ENCODE measurements at regions not wholly inside any gene's neighbourhood (a gene's known extent, or its start where the extent isn't known, plus 50 kb on each side); places are given as distances from the start of the nearest gene placed in this dataset.

DNA sequence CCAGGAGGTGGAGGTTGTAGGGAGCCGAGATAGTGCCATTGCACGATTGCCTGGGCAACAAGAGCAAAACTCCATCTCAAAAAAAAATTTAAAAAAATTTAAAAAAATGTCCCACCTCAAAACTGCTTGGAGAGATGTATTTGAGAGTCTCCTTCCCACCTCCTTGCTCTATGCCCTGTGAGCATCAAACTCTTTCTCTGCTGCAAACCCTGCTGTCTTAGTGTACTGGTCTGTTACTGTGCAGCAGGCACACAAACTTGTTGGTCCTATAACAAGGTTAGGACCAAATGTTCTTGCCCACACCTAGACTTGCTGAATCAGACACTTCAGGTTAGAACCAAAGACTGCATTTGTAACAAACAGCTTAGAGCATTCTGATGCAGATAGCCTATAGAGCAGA lies 153.5 kb upstream of the FUT8 start:
- Histone ChIP-seq H3K27ac (ENCODE audit: control insufficient read depth, insufficient read depth, low read length) (no peak overlapping the region), H3K36me3 (ENCODE audit: control insufficient read depth in 2 of 2, extremely low read depth in 1 of 2, insufficient read depth in 2 of 2, low read length in 2 of 2) (no peaks in the 10 kb centered on the region), H3K9me1 (ENCODE audit: control insufficient read depth, extremely low read depth, insufficient read depth, low read length) (no peaks in the 10 kb centered on the region), H3K79me2 (ENCODE audit: control insufficient read depth, insufficient read depth, low read length) (no peaks in the 10 kb centered on the region), H3K4me1 (ENCODE audit: control insufficient read depth, extremely low read depth, insufficient read depth, low read length) (peaks cover 17% of the 10 kb centered on the region), H3K27me3 (ENCODE audit: control insufficient read depth, extremely low read depth, insufficient read depth, low read length) (no peaks in the 10 kb centered on the region), H3K9ac (ENCODE audit: control insufficient read depth, extremely low read depth, insufficient read depth, low read length) (no peak overlapping the region), H3K9me3 (ENCODE audit: control insufficient read depth, low read depth, low read length) (peaks cover 2% of the 10 kb centered on the region), H3K4me2 (ENCODE audit: control insufficient read depth, extremely low read depth, insufficient read depth, low read depth, low read length) (no peak overlapping the region), H3K4me3 (ENCODE audit: control insufficient read depth in 2 of 3, extremely low read depth in 1 of 3, insufficient read depth in 2 of 3, low read depth in 1 of 3, low read length in 3 of 3) (no peak overlapping the region), H2AFZ (ENCODE audit: control insufficient read depth, low read length) (no peak overlapping the region), H4K20me1 (ENCODE audit: control insufficient read depth, extremely low read depth, insufficient read depth, low read length) (no peaks in the 10 kb centered on the region)
- dilution Hi-C loops (cut with MboI; ENCODE audit: extremely low pct_ligation_motif_present, low sequenced_read_pairs) = no loop called here
- TF ChIP-seq EZH2 (IDR thresholded peaks at IDR 0.05; ENCODE audit: low read length) = no peak
- TF ChIP-seq, protein P1, sequence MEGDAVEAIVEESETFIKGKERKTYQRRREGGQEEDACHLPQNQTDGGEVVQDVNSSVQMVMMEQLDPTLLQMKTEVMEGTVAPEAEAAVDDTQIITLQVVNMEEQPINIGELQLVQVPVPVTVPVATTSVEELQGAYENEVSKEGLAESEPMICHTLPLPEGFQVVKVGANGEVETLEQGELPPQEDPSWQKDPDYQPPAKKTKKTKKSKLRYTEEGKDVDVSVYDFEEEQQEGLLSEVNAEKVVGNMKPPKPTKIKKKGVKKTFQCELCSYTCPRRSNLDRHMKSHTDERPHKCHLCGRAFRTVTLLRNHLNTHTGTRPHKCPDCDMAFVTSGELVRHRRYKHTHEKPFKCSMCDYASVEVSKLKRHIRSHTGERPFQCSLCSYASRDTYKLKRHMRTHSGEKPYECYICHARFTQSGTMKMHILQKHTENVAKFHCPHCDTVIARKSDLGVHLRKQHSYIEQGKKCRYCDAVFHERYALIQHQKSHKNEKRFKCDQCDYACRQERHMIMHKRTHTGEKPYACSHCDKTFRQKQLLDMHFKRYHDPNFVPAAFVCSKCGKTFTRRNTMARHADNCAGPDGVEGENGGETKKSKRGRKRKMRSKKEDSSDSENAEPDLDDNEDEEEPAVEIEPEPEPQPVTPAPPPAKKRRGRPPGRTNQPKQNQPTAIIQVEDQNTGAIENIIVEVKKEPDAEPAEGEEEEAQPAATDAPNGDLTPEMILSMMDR (optimal IDR thresholded peaks at IDR 0.05 in 1 of 3, IDR thresholded peaks at IDR 0.05 in 1 of 3, conservative IDR thresholded peaks at IDR 0.05 in 1 of 3; ENCODE audit: extremely low read depth in 1 of 3, insufficient read depth in 2 of 3, low read length in 3 of 3) = no peak
- FAIRE-seq (no peak), DNase-seq (ENCODE audit: low read depth, low spot score) (no peak)

DNA sequence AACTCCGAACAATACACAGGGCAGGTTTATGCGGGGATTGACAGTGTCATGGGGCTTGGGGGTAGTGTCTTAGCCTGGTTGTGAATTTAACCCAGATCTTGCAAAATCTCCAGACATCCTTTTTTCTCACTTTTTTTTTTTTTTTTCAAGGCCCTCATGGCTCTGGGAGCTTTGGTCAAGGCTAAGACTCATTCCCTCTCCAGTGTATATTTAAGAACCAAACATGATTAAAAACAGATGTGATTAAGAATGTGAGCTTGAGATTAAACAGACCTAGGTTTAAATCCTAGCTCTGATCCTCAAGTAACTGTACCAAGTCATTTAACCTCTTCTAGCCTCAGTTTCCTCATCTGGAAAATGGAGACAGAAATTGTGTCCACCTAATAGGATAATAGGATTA lies 151.7 kb upstream of the FUT8 start:
- Histone ChIP-seq H4K20me1 (ENCODE audit: control insufficient read depth, extremely low read depth, insufficient read depth, low read length) (no peaks in the 10 kb centered on the region), H3K4me2 (ENCODE audit: control insufficient read depth, extremely low read depth, insufficient read depth, low read depth, low read length) (no peak overlapping the region), H3K4me3 (ENCODE audit: control insufficient read depth in 2 of 3, extremely low read depth in 1 of 3, insufficient read depth in 2 of 3, low read depth in 1 of 3, low read length in 3 of 3) (no peak overlapping the region), H2AFZ (ENCODE audit: control insufficient read depth, low read length) (no peak overlapping the region), H3K36me3 (ENCODE audit: control insufficient read depth in 2 of 2, extremely low read depth in 1 of 2, insufficient read depth in 2 of 2, low read length in 2 of 2) (no peaks in the 10 kb centered on the region), H3K27me3 (ENCODE audit: control insufficient read depth, extremely low read depth, insufficient read depth, low read length) (no peaks in the 10 kb centered on the region), H3K9me1 (ENCODE audit: control insufficient read depth, extremely low read depth, insufficient read depth, low read length) (no peaks in the 10 kb centered on the region), H3K79me2 (ENCODE audit: control insufficient read depth, insufficient read depth, low read length) (no peaks in the 10 kb centered on the region), H3K9me3 (ENCODE audit: control insufficient read depth, low read depth, low read length) (peaks cover 2% of the 10 kb centered on the region), H3K27ac (ENCODE audit: control insufficient read depth, insufficient read depth, low read length) (no peak overlapping the region), H3K9ac (ENCODE audit: control insufficient read depth, extremely low read depth, insufficient read depth, low read length) (no peak overlapping the region), H3K4me1 (ENCODE audit: control insufficient read depth, extremely low read depth, insufficient read depth, low read length) (peaks cover 5% of the 10 kb centered on the region)
- dilution Hi-C loops (cut with MboI; ENCODE audit: extremely low pct_ligation_motif_present, low sequenced_read_pairs) = no loop called here
- TF ChIP-seq, protein P1 (optimal IDR thresholded peaks at IDR 0.05 in 1 of 3, IDR thresholded peaks at IDR 0.05 in 1 of 3, conservative IDR thresholded peaks at IDR 0.05 in 1 of 3; ENCODE audit: extremely low read depth in 1 of 3, insufficient read depth in 2 of 3, low read length in 3 of 3) = no peak
- no peak for TF ChIP-seq EZH2 (IDR thresholded peaks at IDR 0.05; ENCODE audit: low read length)
- DNase-seq (ENCODE audit: low read depth, low spot score) = no peak
- FAIRE-seq = no peak

Data from keratinocyte (primary cell).